Activated CD4-positive, alpha-beta T cell treated with anti-CD3 and anti-CD28 coated beads for 36 hours (primary cell): ENCODE measurements at regions not wholly inside any gene's neighbourhood (a gene's known extent, or its start where the extent isn't known, plus 50 kb on each side); places are given as distances from the start of the nearest gene placed in this dataset.

Experiments
- ATAC-seq: fragments of 200-7000 bp; cut with Tn5 transposase; one replicate; pipeline ENCODE4 v1.10.0; 2021; ENCODE audit warnings: mild to moderate bottlenecking, moderate library complexity
- CTCF ChIA-PET: fragments of 350-600 bp; sonication (Branson Sonifier 250); formaldehyde crosslinking; loops from one replicate; lab custom pipeline; 2021; ENCODE audit warnings: antibody characterized with exemption; lab: Charles Lee
- POLR2A ChIA-PET: fragments of 350-600 bp; sonication (Branson Sonifier 250); formaldehyde crosslinking; loops from one replicate; lab custom pipeline; 2021; ENCODE audit warnings: antibody characterized with exemption, inconsistent platforms; lab: Charles Lee
- DNase-seq: peaks from one replicate; pipeline ENCODE4 v3.0.0-alpha.2; 2020
- H3K27ac Mint-ChIP-seq: one replicate; pipeline ENCODE4 v1.8.0; 2021; ENCODE audit warnings: mixed read lengths
- H3K27me3 Mint-ChIP-seq: one replicate; pipeline ENCODE4 v1.8.0; 2021; ENCODE audit warnings: mixed read lengths
- H3K36me3 Mint-ChIP-seq: one replicate; pipeline ENCODE4 v1.8.0; 2021; ENCODE audit warnings: low read depth, mixed read lengths
- H3K4me1 Mint-ChIP-seq: one replicate; pipeline ENCODE4 v1.8.0; 2021; ENCODE audit warnings: mixed read lengths
- H3K4me3 Mint-ChIP-seq: one replicate; pipeline ENCODE4 v1.8.0; 2021; ENCODE audit warnings: mild to moderate bottlenecking, moderate library complexity, mixed read lengths
- H3K9me3 Mint-ChIP-seq: one replicate; pipeline ENCODE4 v1.8.0; 2021; ENCODE audit warnings: low read depth, mixed read lengths
- intact Hi-C, 2 experiments: fragments of 100-400 bp; cut with DNase I in 1 of 2; cut with micrococcal nuclease in 1 of 2; formaldehyde crosslinking; loops; one replicate each; pipeline versions ENCODE4 v1.14.2 to v1.15.1; 2022 to 2024; cut with DNase I, micrococcal nuclease

DNA sequence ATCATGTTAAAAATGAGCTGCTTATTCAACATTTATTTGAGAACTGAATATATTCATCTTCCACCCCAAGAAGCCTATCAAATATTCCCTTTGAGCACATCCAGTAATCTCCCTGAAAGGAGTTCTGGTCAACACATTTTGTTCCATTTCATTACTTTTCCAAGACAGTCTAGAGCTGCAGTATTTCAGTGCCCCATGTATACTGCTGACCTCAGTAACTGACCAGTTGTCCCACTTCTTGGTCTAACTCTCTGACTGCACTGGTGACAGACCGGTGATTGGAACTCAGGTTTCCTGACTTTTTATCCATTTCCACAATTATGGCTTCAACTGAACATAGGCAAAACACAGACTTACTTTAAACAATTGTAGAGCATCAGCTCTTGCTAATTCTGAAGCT lies 206.8 kb upstream of the NPSR1 start:
- Mint-ChIP-seq H3K27ac (no peak overlapping the region), H3K9me3 (peaks cover 6% of the 10 kb centered on the region), H3K27me3 (no peaks in the 10 kb centered on the region), H3K36me3 (no peaks in the 10 kb centered on the region), H3K4me3 (no peak overlapping the region), H3K4me1 (no peaks in the 10 kb centered on the region)
- CTCF ChIA-PET, result no interaction called here
- POLR2A ChIA-PET, result interaction anchor here (0.6 kb wide), 1 partner anchor 26 kb away, joined by 4 read pairs; no protein-coding TSS in a partner anchor
- intact Hi-C loops, result no loop called here
- ATAC-seq (no peak), DNase-seq (no peak)

DNA sequence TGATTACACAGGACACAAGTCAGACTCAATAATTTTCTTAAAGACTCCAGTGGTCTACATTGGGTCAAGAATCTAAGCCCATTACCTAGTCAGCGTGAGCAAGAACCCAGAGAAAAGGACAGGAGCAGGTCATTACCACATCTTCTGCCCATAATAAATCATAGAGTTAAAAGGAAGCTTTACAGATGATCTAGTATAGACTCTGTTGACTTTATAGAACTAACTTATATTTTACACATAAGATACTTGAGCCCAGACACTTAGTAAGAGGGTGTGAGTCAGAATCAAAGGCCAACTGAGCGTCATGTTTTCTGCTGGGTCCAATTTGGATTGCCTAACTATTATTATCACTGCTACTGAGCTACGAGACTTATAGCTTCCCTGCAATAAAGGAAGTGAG lies 206.1 kb upstream of the NPSR1 start:
- Mint-ChIP-seq H3K4me3 (no peak overlapping the region), H3K27me3 (no peaks in the 10 kb centered on the region), H3K36me3 (no peaks in the 10 kb centered on the region), H3K9me3 (peaks cover 7% of the 10 kb centered on the region), H3K27ac (no peak overlapping the region), H3K4me1 (no peaks in the 10 kb centered on the region)
- DNase-seq (no peak), ATAC-seq (no peak)
- POLR2A ChIA-PET, result no interaction called here
- intact Hi-C loops, result no loop called here
- CTCF ChIA-PET, result no interaction called here

DNA sequence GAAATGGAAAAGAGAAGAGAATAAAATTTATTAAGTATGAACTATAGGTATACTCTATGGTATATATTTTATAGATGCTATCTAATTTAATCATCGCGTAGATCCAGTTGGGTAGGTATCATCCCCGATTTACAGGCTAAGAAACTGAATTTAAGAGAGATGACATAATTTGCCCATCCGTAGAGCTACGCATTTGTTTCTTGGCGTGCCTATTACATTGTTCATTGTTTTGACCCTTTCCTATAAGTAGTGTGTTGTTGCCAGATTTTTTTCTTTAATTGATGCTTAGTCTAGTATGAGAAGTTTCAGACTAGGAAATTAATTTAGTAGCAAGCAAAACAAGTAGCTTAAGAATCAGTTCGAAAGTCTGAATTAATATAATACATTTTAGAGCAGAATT lies 205.7 kb upstream of the NPSR1 start:
- Mint-ChIP-seq H3K36me3 (no peaks in the 10 kb centered on the region), H3K4me1 (no peaks in the 10 kb centered on the region), H3K27ac (no peak overlapping the region), H3K9me3 (peaks cover 8% of the 10 kb centered on the region), H3K4me3 (no peak overlapping the region), H3K27me3 (no peaks in the 10 kb centered on the region)
- intact Hi-C loops, result no loop called here
- DNase-seq (no peak), ATAC-seq (no peak)
- ChIA-PET POLR2A (no interaction called here), CTCF (no interaction called here)

DNA sequence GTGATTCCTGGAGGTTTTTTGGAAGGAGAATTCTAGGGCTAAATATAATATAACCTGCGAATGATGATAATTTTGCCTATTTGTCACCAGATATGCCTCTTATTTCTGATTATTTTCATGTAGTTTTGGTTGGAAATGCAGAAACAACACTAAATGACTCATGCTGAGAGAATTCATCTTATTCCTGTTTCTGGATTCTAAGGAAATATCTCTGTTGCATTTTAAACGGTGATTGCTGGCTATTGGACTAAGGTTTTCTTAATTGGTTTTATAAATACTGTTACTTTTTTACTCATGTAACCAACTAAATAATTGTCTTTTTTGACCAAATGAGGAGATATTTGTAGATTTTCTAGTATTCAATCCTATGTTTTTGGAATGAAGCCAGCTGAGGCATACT lies 204.9 kb upstream of the NPSR1 start:
- intact Hi-C loops, result no loop called here
- Mint-ChIP-seq H3K4me1 (no peaks in the 10 kb centered on the region), H3K27me3 (no peaks in the 10 kb centered on the region), H3K4me3 (no peak overlapping the region), H3K9me3 (peaks cover 4% of the 10 kb centered on the region), H3K27ac (no peak overlapping the region), H3K36me3 (no peaks in the 10 kb centered on the region)
- POLR2A ChIA-PET, result no interaction called here
- CTCF ChIA-PET, result no interaction called here
- ATAC-seq (no peak), DNase-seq (no peak)

DNA sequence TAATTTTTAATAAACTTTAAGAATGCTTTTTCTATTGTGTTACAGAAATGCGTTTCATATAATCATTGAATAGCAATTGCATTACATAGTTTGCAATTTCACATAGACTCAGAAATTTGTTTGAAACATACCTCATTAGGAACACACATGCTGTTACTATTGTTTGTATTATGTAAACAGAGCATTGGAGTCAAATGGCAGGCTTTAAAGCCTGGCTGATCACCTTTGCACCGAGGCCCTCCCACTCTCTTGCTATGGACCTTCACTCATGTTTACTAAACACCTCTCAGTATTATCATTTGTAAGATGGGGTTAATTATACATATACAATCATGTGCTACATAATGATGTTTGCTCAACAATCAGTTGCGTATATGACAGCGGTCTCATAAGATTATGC lies 203.6 kb upstream of the NPSR1 start:
- Mint-ChIP-seq H3K4me3 (no peak overlapping the region), H3K9me3 (peaks cover 4% of the 10 kb centered on the region), H3K36me3 (no peaks in the 10 kb centered on the region), H3K4me1 (no peaks in the 10 kb centered on the region), H3K27me3 (no peaks in the 10 kb centered on the region), H3K27ac (no peak overlapping the region)
- intact Hi-C loops, result no loop called here
- no peak for ATAC-seq
- no peak for DNase-seq
- ChIA-PET CTCF (no interaction called here), POLR2A (no interaction called here)

DNA sequence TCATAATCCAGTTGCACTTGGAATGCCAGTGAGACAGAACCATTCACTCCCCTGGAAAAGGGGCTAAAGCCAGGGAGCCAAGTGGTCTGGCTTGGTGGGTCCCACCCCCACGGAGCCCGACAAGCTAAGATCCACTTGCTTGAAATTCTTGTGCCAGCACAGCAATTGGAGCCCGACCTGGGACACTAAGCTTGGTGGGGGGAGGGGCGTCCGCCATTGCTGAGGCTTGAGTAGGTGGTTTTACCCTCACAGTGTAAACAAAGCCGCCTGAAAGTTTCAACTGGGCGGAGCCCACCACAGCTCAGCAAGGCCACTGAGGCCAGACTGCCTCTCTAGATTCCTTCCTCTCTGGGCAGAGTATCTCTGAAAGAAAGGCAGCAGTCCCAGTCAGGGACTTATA lies 200.7 kb upstream of the NPSR1 start:
- CTCF ChIA-PET, result no interaction called here
- no peaks in the 10 kb centered on the region for H3K4me1 Mint-ChIP-seq
- peaks cover 7% of the 10 kb centered on the region for H3K9me3 Mint-ChIP-seq
- POLR2A ChIA-PET, result no interaction called here
- H3K36me3 Mint-ChIP-seq, result no peaks in the 10 kb centered on the region
- H3K27me3 Mint-ChIP-seq, result no peaks in the 10 kb centered on the region
- H3K4me3 Mint-ChIP-seq, result no peak overlapping the region
- ATAC-seq, result no peak
- DNase-seq, result no peak
- intact Hi-C loops, result no loop called here
- no peak overlapping the region for H3K27ac Mint-ChIP-seq

DNA sequence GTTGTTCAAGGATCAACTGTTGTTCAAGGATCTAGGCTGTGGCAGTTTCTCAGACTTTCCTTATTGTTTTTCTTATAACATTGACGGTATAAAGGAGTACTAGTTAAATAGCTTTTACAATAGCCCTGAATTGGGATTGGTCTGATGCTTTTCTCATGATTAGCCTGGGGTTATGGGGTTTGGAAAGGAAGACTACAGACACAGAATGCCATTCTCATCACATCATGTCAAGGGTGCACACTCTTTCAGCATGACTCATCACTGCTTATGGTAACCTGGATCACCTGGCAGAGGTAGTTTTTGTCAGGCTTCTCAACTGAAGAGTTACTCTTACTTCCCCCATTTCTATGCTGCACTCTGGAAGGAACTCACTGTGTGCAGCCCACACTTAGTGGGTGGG lies 194.2 kb upstream of the NPSR1 start:
- POLR2A ChIA-PET, result no interaction called here

DNA sequence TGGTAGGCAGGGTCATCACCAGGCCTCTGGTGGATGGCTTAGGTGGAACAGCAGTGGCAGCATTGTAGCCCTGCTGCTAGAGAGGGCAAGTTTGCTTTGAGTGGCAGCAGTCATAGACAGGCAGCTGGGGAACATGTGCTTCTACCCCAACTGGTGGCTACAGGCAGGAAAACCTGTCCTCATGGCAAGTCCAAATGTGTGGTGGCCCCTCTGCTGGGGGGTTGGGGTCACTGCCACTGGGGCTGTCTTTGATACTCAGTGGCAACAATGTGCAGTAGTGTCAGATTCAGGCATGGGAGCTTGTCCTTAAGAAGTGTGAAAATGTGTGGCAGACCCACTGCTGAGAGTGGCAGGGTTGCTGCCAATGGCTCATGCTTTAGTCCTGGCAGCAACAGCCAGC lies 186.2 kb upstream of the NPSR1 start:
- H3K36me3 Mint-ChIP-seq, result no peaks in the 10 kb centered on the region
- peaks cover 8% of the 10 kb centered on the region for H3K9me3 Mint-ChIP-seq
- no peak overlapping the region for H3K4me3 Mint-ChIP-seq
- intact Hi-C loops, result no loop called here
- ATAC-seq (no peak), DNase-seq (no peak)
- H3K4me1 Mint-ChIP-seq, result no peaks in the 10 kb centered on the region
- POLR2A ChIA-PET, result no interaction called here
- CTCF ChIA-PET, result no interaction called here
- no peaks in the 10 kb centered on the region for H3K27me3 Mint-ChIP-seq
- H3K27ac Mint-ChIP-seq, result no peak overlapping the region

More for the DNA sequence above, 194.2 kb upstream of the NPSR1 start:
- Mint-ChIP-seq H3K27ac (no peak overlapping the region), H3K27me3 (no peaks in the 10 kb centered on the region), H3K4me1 (no peaks in the 10 kb centered on the region), H3K36me3 (no peaks in the 10 kb centered on the region), H3K9me3 (peaks cover 7% of the 10 kb centered on the region), H3K4me3 (no peak overlapping the region)
- ATAC-seq, result no peak
- DNase-seq, result no peak
- CTCF ChIA-PET, result no interaction called here
- intact Hi-C loops, result no loop called here

DNA sequence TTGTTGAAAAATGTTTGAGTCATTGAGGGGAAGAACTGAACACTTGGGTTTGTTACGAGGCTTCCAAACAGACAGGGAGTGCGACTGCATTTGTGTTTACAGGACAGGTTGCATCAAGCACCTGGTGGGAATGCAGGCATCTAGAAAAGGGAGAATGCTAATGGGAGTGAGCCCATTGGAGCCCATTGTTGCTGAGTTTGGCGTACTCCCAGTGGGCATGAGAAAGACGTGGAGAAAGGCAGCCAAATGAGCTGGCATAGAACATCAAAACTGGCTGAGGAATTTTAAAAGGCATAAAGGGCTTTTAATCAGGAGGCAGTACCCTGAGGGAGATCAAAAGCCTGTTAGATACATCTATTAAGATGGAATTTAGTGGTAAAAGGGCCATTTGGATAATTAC lies 171.6 kb upstream of the NPSR1 start:
- H3K9me3 Mint-ChIP-seq, result peaks cover 8% of the 10 kb centered on the region
- H3K4me1 Mint-ChIP-seq, result no peaks in the 10 kb centered on the region
- intact Hi-C loops, result no loop called here
- no peak overlapping the region for H3K4me3 Mint-ChIP-seq
- H3K27ac Mint-ChIP-seq, result no peak overlapping the region
- H3K36me3 Mint-ChIP-seq, result no peaks in the 10 kb centered on the region
- no peak for ATAC-seq
- CTCF ChIA-PET, result no interaction called here
- POLR2A ChIA-PET, result no interaction called here
- DNase-seq, result no peak
- no peaks in the 10 kb centered on the region for H3K27me3 Mint-ChIP-seq

DNA sequence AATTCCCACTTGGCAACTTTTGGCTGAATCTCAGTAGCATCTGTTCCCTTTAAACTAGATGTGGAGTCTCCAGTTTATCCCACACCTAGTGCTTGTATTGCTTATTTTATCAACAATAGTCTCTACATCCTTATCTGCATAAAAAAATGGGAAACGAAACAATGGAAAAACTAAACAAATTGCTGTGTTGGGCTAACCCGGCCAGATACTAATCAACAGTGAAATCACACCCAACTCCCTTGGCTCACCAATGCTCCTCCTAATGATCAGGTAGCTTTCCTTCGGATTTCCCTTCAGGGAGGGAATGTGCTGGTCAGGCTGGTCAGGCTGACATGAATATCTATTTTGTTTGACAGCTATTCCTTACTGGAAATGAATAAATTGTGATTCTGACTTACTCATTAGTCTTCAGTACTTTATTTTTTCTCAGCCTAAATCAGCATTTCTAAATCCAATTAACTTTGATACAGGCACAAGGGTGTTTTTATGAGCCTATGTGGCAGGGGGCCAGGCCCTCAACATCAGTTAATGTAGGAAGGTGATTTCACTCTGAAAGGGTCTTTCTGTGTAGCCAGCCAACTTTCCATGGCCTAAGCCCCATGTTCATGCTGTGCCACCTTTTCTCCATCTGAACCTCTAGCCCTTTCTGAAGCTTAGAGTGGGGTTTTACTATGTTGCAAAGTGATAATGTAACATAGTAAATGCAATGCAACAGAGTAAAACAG lies 170.5 kb upstream of the NPSR1 start:
- POLR2A ChIA-PET, result no interaction called here
- no peaks in the 10 kb centered on the region for H3K27me3 Mint-ChIP-seq
- CTCF ChIA-PET, result no interaction called here
- H3K4me1 Mint-ChIP-seq, result no peaks in the 10 kb centered on the region
- H3K4me3 Mint-ChIP-seq, result no peak overlapping the region
- intact Hi-C loops, result no loop called here
- H3K36me3 Mint-ChIP-seq, result no peaks in the 10 kb centered on the region
- peaks cover 8% of the 10 kb centered on the region for H3K9me3 Mint-ChIP-seq
- ATAC-seq (no peak), DNase-seq (no peak)
- H3K27ac Mint-ChIP-seq, result no peak overlapping the region

DNA sequence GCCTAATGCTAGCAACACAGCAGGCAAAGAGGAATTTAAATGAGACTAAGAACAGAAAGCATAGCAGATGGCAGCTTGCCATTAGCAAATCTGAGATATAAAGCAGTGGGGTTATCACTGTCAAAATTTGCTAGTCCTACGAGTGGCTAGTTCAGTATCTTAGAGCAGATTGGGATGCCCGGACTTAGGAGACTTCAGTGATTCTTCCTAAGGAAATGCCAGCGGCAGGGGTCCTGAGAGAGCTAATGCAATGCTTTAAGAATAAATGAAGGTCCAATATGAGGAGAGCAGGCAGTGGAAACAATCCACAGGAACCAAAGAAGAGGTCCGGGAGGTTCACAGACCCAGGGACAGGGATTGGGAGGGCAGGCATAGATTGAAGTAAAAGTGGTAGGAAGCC lies 169.3 kb upstream of the NPSR1 start:
- H3K4me3 Mint-ChIP-seq, result no peak overlapping the region
- H3K27ac Mint-ChIP-seq, result no peak overlapping the region
- no peaks in the 10 kb centered on the region for H3K36me3 Mint-ChIP-seq
- H3K9me3 Mint-ChIP-seq, result peaks cover 8% of the 10 kb centered on the region
- CTCF ChIA-PET, result no interaction called here
- no peak for DNase-seq
- H3K4me1 Mint-ChIP-seq, result no peaks in the 10 kb centered on the region
- ATAC-seq, result no peak
- no peaks in the 10 kb centered on the region for H3K27me3 Mint-ChIP-seq
- intact Hi-C loops, result no loop called here
- POLR2A ChIA-PET, result no interaction called here

DNA sequence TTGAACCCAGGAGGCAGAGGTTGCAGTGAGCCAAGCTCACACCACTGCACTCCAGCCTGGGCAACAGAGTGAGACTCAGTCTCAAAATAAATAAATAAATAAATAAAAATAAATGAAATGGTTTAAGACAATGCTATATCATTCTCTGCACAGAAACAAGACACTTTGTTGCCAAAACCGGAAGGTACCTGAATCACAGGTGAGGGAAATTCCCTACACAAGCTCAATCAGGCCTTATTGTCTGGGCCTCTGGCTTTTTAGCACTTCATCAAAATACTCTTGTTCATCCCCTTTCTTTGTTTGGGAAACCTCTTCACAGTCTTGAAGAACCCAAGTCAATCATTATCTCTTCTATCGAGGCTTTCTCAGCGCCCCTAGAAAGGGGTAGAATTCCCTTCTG lies 166.1 kb upstream of the NPSR1 start:
- no peaks in the 10 kb centered on the region for H3K4me1 Mint-ChIP-seq
- CTCF ChIA-PET, result no interaction called here
- H3K27ac Mint-ChIP-seq, result no peak overlapping the region
- intact Hi-C loops, result no loop called here
- peaks cover 5% of the 10 kb centered on the region for H3K9me3 Mint-ChIP-seq
- H3K4me3 Mint-ChIP-seq, result no peak overlapping the region
- H3K27me3 Mint-ChIP-seq, result no peaks in the 10 kb centered on the region
- DNase-seq (no peak), ATAC-seq (no peak)
- H3K36me3 Mint-ChIP-seq, result no peaks in the 10 kb centered on the region
- POLR2A ChIA-PET, result no interaction called here

DNA sequence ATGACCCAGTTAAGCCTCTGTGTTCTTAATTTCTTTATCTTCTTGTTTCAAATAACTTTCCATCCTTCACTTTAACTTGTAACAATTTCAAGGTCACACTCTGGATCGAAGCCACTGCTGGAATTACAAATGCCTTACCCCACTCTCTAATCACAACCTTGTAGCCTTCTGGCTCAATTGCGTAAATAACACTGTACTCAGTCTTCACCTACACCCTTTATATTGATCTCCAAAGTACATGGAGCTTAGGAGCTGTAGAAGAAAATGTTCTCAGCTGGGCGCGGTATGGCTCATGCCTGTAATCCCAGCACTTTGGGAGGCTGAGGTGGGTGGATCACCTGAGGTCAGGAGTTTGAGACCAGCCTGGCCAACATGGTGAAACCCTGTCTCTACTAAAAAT lies 164.3 kb upstream of the NPSR1 start:
- H3K27me3 Mint-ChIP-seq, result no peaks in the 10 kb centered on the region
- no peaks in the 10 kb centered on the region for H3K4me1 Mint-ChIP-seq
- H3K27ac Mint-ChIP-seq, result no peak overlapping the region
- ChIA-PET POLR2A (no interaction called here), CTCF (no interaction called here)
- intact Hi-C loops, result no loop called here
- H3K4me3 Mint-ChIP-seq, result no peak overlapping the region
- no peaks in the 10 kb centered on the region for H3K36me3 Mint-ChIP-seq
- ATAC-seq, result no peak
- peaks cover 1% of the 10 kb centered on the region for H3K9me3 Mint-ChIP-seq
- no peak for DNase-seq
